Omental fat pad (tissue), 3 donors: ENCODE measurements at regions not wholly inside any gene's neighbourhood (a gene's known extent, or its start where the extent isn't known, plus 50 kb on each side); places are given as distances from the start of the nearest gene placed in this dataset.
A peak's percentile ranks its signal among the peaks of the same experiment; 100 is the strongest.

Experiments used
- ATAC-seq: fragments of 150-250 bp; one replicate; pipeline ENCODE4 v1.9.1; 2016; ENCODE audit warnings: mild to moderate bottlenecking, moderate library complexity; ENCODE audit not compliant: low FRiP score
- DNase-seq: peaks from one replicate; pipeline ENCODE4 v3.0.0-alpha.2; 2019; ENCODE audit warnings: low spot score
- CTCF ChIP-seq, 3 donors: fragments of 450-650 bp; IDR thresholded peaks; one replicate each; pipeline ENCODE4 v1.5.1; 2016 to 2017; ENCODE audit warnings: antibody characterized with exemption in 3 of 3, mild to moderate bottlenecking in 3 of 3, moderate library complexity in 2 of 3

GRCh38 chr12:88272456-88272855 lies 130.3 kb downstream of the TMTC3 start:
- DNase-seq, result no peak
- ATAC-seq, result no peak
- no peak for TF ChIP-seq CTCF (IDR thresholded peaks at IDR 0.05)

- DNase-seq, result no peak
- TF ChIP-seq CTCF (IDR thresholded peaks at IDR 0.05), result no peak
- no peak for ATAC-seq
Measured at GRCh38 chr12:88273450-88273849, 131.3 kb downstream of the TMTC3 start.

GRCh38 chr12:88273875-88274274 lies 131.8 kb downstream of the TMTC3 start:
- ATAC-seq (no peak), DNase-seq (no peak)
- no peak for TF ChIP-seq CTCF (IDR thresholded peaks at IDR 0.05)

GRCh38 chr12:88291498-88292131 lies 149.5 kb downstream of the TMTC3 start:
- no peak for DNase-seq
- TF ChIP-seq CTCF (IDR thresholded peaks at IDR 0.05), result no peak
- ATAC-seq, result no peak

- no peak for DNase-seq
- no peak for ATAC-seq
- no peak for TF ChIP-seq CTCF (IDR thresholded peaks at IDR 0.05)
Measured at GRCh38 chr12:88298014-88298682, 156.0 kb downstream of the TMTC3 start.

- TF ChIP-seq CTCF (IDR thresholded peaks at IDR 0.05), result no peak
- ATAC-seq (no peak), DNase-seq (no peak)
Measured at GRCh38 chr12:88298761-88299242, 156.7 kb downstream of the TMTC3 start.

GRCh38 chr12:88299567-88300101 lies 157.5 kb downstream of the TMTC3 start:
- no peak for DNase-seq
- peak; percentile 41 for ATAC-seq
- no peak for TF ChIP-seq CTCF (IDR thresholded peaks at IDR 0.05)
